Body of pancreas (tissue), 4 donors: ENCODE measurements at regions not wholly inside any gene's neighbourhood (a gene's known extent, or its start where the extent isn't known, plus 50 kb on each side); places are given as distances from the start of the nearest gene placed in this dataset.

Source experiments
- ATAC-seq: fragments of 150-250 bp; one replicate; pipeline ENCODE4 v1.9.1; 2016
- DNase-seq, 4 donors: peaks; one replicate each; pipeline ENCODE4 v3.0.0-alpha.2; 2019
- H3K27ac ChIP-seq, 4 donors: fragments of 200-600 bp; sonication (generic); 1 replicate in 3 of 4; 2 replicates in 1 of 4; pipeline versions ENCODE4 v1.5.1 to v1.6.1; 2016 to 2019; ENCODE audit warnings: mild to moderate bottlenecking in 1 of 4, mixed read lengths in 1 of 4, moderate library complexity in 1 of 4
- H3K27me3 ChIP-seq, 2 donors: fragments of 200-600 bp; sonication (generic); one replicate each; pipeline ENCODE4 v1.6.0; 2016; ENCODE audit warnings: mild to moderate bottlenecking in 1 of 2
- H3K36me3 ChIP-seq, 2 donors: fragments of 200-600 bp; sonication (generic); replicated peaks in 1 of 2; 2 replicates each; pipeline ENCODE4 v1.5.1; 2016; ENCODE audit warnings: low read depth in 2 of 2; ENCODE audit not compliant: insufficient read depth in 1 of 2
- H3K4me1 ChIP-seq: fragments of 200-600 bp; sonication (generic); one replicate; pipeline ENCODE4 v1.6.0; 2016
- H3K4me3 ChIP-seq, 2 donors: fragments of 200-600 bp; sonication (generic); 1 replicate in 1 of 2; 2 replicates in 1 of 2; pipeline ENCODE4 v1.5.1; 2016 to 2019
- H3K9me3 ChIP-seq, 3 donors: fragments of 200-600 bp; sonication (generic); 1 replicate in 2 of 3; 2 replicates in 1 of 3; pipeline ENCODE4 v1.5.1; 2016
- POLR2A ChIP-seq, 3 donors: fragments of 450-650 bp; IDR thresholded peaks; one replicate each; pipeline ENCODE4 v1.6.1; 2016; ENCODE audit warnings: antibody characterized with exemption in 3 of 3, mild to moderate bottlenecking in 2 of 3
- WGBS, 2 donors: methylation state at CpG; one replicate each; pipeline ENCODE4 v1.1.5; 2017; 5-methylcytosine and 5-hydroxymethylcytosine counted together
- intact Hi-C: fragments of 100-400 bp; cut with DNase I; formaldehyde crosslinking; loops from one replicate; pipeline ENCODE4 v1.15.1; 2023
- TF ChIP-seq, protein P1 (sequence below), 7 experiments: fragments of 450-650 bp in 4 of 7; fragments of 200-600 bp in 3 of 7; sonication (generic) in 3 of 7; IDR thresholded peaks; one replicate each; pipeline ENCODE4 v1.5.1; 2016 to 2019; ENCODE audit warnings: antibody characterized with exemption in 7 of 7

DNA sequence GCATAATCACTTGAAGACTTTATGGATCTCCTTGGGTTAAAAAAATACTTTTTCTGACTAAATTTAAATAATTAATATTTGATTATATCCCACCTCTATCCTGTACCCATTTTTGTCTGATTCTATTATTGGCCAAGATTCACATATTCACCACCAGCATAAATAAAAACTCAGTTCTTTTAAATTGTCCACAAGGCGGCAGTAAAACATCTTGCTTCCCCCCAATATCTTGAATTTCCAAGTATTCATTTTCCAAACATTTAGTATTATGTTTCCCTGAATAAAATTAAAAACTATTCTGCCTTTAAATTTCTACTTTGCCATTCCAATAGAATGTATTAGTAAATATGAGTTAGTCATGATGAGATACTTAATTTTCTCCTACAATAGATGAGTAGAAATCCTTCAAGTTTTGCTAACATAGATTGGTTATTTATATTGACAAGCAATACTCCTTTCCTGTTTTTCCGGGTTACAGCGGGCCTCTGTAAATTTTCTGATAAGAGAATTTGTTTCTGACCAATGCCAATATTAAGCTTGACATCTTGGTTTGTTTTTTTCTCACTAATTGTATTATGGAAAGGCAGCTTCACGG, 218.7 kb upstream of the MDFIC2 start:
- Histone ChIP-seq H3K27me3 (no peaks in the 10 kb centered on the region), H3K4me1 (peaks cover 18% of the 10 kb centered on the region), H3K4me3 (no peak overlapping the region), H3K27ac (peak overlapping the region in 1 of 4 donors; percentile 9), H3K36me3 (no peaks in the 10 kb centered on the region), H3K9me3 (no peaks in the 10 kb centered on the region)
- TF ChIP-seq, protein P1, sequence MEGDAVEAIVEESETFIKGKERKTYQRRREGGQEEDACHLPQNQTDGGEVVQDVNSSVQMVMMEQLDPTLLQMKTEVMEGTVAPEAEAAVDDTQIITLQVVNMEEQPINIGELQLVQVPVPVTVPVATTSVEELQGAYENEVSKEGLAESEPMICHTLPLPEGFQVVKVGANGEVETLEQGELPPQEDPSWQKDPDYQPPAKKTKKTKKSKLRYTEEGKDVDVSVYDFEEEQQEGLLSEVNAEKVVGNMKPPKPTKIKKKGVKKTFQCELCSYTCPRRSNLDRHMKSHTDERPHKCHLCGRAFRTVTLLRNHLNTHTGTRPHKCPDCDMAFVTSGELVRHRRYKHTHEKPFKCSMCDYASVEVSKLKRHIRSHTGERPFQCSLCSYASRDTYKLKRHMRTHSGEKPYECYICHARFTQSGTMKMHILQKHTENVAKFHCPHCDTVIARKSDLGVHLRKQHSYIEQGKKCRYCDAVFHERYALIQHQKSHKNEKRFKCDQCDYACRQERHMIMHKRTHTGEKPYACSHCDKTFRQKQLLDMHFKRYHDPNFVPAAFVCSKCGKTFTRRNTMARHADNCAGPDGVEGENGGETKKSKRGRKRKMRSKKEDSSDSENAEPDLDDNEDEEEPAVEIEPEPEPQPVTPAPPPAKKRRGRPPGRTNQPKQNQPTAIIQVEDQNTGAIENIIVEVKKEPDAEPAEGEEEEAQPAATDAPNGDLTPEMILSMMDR (IDR thresholded peaks at IDR 0.05) = peak; percentile 20 to 55 (median 52)
- TF ChIP-seq POLR2A (IDR thresholded peaks at IDR 0.05) = no peak
- DNase-seq (no peak), ATAC-seq (no peak)
- 16 to 18% methylated on average over 4 of the region's 4 CpGs for WGBS, 2 donors
- intact Hi-C loops = no loop called here

DNA sequence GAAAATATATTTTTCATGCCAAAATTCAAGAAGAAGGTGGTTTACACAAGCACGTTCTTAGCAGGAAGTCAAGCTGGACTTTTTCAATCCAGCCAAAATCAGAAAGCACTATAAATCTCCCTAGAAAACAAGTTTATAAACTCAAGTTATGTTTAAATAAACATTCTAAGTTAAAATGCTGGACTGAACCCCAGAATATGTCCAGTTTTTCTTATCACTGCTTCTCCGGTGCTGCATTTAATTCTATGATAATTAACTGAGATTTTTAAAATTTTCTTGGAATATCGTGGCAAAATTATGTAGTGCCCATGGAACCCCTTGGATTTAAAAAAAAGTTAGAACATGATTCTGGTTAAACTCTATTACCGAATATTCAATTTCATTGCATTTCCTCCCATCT, 218.2 kb upstream of the MDFIC2 start:
- no peak overlapping the region for H3K27ac ChIP-seq

DNA sequence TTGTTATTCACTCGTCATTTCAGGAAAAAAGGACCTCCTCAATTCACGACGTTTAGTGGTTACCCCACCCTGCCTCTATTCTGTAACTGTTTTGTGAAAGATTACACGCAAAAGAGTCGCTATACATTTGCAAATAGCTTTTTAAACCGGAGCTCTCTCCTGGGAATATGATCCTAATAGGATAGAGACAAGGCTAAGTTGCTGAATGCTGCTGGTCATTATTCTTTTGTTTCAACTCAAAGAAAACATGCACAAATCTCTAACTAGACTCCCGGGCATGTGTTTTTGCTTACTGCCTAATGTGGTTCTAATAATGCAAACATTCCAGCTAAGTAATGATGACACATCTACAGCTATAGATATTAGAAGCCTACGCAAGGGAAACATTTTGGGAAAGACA, 214.6 kb upstream of the MDFIC2 start:
- intact Hi-C loops = no loop called here
- H3K4me1 ChIP-seq = peaks cover 14% of the 10 kb centered on the region
- H3K27ac ChIP-seq = no peak overlapping the region
- ATAC-seq (no peak), DNase-seq (no peak)
- no peaks in the 10 kb centered on the region for H3K27me3 ChIP-seq
- H3K4me3 ChIP-seq = no peak overlapping the region
- no peaks in the 10 kb centered on the region for H3K36me3 ChIP-seq
- no peaks in the 10 kb centered on the region for H3K9me3 ChIP-seq
- TF ChIP-seq POLR2A (IDR thresholded peaks at IDR 0.05) = no peak
- TF ChIP-seq, protein P1 (IDR thresholded peaks at IDR 0.05) = no peak
- 74 to 75% methylated on average over 8 of the region's 8 CpGs for WGBS, 2 donors

More for the DNA sequence above, 218.2 kb upstream of the MDFIC2 start:
- H3K36me3 ChIP-seq = no peaks in the 10 kb centered on the region
- no peak for TF ChIP-seq POLR2A (IDR thresholded peaks at IDR 0.05)
- TF ChIP-seq, protein P1 (IDR thresholded peaks at IDR 0.05) = no peak
- intact Hi-C loops = no loop called here
- peaks cover 18% of the 10 kb centered on the region for H3K4me1 ChIP-seq
- H3K4me3 ChIP-seq = no peak overlapping the region
- no peaks in the 10 kb centered on the region for H3K9me3 ChIP-seq
- no peaks in the 10 kb centered on the region for H3K27me3 ChIP-seq
- ATAC-seq (no peak), DNase-seq (no peak)
- 9 to 16% methylated on average over 4 of the region's 4 CpGs for WGBS, 2 donors

DNA sequence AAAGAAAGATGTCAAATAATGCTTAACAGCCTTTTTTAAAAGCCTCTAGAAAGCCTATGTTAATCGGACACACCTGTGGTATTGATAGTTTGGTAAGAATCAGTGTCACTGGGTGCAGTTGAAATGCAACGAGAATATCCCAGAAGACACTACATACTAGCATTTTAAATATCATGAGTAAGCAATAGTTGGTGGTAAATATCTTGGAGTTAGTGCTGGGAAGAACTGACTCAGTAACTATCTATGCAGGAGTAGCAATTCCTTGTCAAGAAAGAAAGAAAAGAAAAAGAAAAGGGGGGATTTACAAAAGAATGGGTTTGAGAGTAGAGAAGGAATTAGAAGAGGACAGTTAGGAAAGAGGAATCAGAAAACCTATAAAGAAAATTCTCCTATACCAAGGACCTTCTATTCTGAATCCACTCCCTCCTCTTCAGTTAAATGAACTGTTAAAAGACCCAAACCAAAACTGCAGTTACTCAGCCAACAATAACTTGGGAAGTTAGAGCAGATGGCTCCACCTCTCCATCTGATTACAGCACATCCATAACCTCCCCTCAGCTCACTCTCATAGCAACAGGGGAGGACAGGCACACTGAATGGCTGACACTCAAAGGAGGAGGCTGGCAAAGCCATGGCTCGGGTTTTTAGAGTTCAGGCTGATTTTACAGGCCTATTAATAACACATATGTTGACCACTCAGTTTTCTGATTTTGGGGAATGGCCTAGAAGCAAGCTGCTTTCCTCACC, 207.6 kb upstream of the MDFIC2 start:
- intact Hi-C loops = no loop called here
- 90 to 92% methylated on average over 3 of the region's 3 CpGs for WGBS, 2 donors
- peaks cover 12% of the 10 kb centered on the region for H3K4me1 ChIP-seq
- no peak for DNase-seq
- ATAC-seq = no peak
- H3K36me3 ChIP-seq = no peaks in the 10 kb centered on the region
- no peak overlapping the region for H3K27ac ChIP-seq
- H3K27me3 ChIP-seq = no peaks in the 10 kb centered on the region
- H3K4me3 ChIP-seq = no peak overlapping the region
- TF ChIP-seq, protein P1 (IDR thresholded peaks at IDR 0.05) = no peak
- TF ChIP-seq POLR2A (IDR thresholded peaks at IDR 0.05) = no peak
- H3K9me3 ChIP-seq = no peaks in the 10 kb centered on the region
